ENCODE measurements at regions not wholly inside any gene's neighbourhood (a gene's known extent, or its start where the extent isn't known, plus 50 kb on each side); places are given as distances from the start of the nearest gene placed in this dataset.

GRCh38 chr1:8213676-8214075 is 104.2 kb upstream of the SLC45A1 start:
- Histone ChIP-seq H3K36me3 (ENCODE audit: insufficient read depth, low read length) (no peaks in the 10 kb centered on the region), H3F3A (ENCODE audit: insufficient read depth, low read length) (no peaks in the 10 kb centered on the region), H3K9me3 (ENCODE audit: low read length) (no peaks in the 10 kb centered on the region), H3K4me3 (ENCODE audit: low read depth, low read length, poor library complexity, severe bottlenecking) (no peak overlapping the region), H3K27ac (ENCODE audit: low read depth, low read length, poor library complexity, severe bottlenecking) (no peak overlapping the region), H3K4me1 (ENCODE audit: insufficient read depth, low read length, severe bottlenecking) (no peaks in the 10 kb centered on the region), H4K20me1 (ENCODE audit: insufficient read depth, low read length) (no peaks in the 10 kb centered on the region), H3K4me2 (ENCODE audit: low read length) (no peak overlapping the region), H3K9me2 (ENCODE audit: low read depth, low read length) (no peaks in the 10 kb centered on the region), H2AFZ (ENCODE audit: low read length) (no peak overlapping the region), H3K9ac (ENCODE audit: low read length) (no peak overlapping the region), H3K27me3 (ENCODE audit: insufficient read depth, low read length) (no peaks in the 10 kb centered on the region; the same call in 1 of the 2 replicates), H3K79me2 (ENCODE audit: insufficient read depth, low read length) (no peaks in the 10 kb centered on the region)
- no peak for TF ChIP-seq EZH2 (IDR thresholded peaks at IDR 0.05; ENCODE audit: borderline replicate concordance, low read length)
- TF ChIP-seq, protein P1, sequence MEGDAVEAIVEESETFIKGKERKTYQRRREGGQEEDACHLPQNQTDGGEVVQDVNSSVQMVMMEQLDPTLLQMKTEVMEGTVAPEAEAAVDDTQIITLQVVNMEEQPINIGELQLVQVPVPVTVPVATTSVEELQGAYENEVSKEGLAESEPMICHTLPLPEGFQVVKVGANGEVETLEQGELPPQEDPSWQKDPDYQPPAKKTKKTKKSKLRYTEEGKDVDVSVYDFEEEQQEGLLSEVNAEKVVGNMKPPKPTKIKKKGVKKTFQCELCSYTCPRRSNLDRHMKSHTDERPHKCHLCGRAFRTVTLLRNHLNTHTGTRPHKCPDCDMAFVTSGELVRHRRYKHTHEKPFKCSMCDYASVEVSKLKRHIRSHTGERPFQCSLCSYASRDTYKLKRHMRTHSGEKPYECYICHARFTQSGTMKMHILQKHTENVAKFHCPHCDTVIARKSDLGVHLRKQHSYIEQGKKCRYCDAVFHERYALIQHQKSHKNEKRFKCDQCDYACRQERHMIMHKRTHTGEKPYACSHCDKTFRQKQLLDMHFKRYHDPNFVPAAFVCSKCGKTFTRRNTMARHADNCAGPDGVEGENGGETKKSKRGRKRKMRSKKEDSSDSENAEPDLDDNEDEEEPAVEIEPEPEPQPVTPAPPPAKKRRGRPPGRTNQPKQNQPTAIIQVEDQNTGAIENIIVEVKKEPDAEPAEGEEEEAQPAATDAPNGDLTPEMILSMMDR (IDR thresholded peaks at IDR 0.05; ENCODE audit: low read length), result no peak

DNA sequence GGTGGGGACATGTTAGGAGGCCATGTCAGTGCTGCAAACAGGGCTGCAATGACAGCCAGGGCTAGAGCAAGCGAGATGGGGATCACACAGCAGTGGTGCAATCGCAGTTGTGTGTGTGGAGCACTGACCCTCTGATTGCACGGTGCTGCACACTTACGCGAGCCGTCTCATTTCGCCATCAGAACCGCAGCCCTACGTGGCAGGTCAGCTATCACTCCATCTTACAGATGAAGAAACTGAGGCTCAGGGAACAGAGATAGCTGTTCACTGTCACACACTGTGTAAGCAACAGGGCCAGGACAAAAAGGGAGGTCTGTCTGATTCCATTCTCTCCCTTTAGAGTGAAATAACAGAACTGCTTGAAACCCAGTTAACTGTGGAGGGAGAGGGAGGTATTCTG is 104.8 kb upstream of the SLC45A1 start:
- Histone ChIP-seq H3K4me1 (ENCODE audit: insufficient read depth, low read length, severe bottlenecking) (no peaks in the 10 kb centered on the region), H3K9ac (ENCODE audit: low read length) (no peak overlapping the region), H3K36me3 (ENCODE audit: insufficient read depth, low read length) (no peaks in the 10 kb centered on the region), H3K9me3 (ENCODE audit: low read length) (no peaks in the 10 kb centered on the region), H3K27me3 (ENCODE audit: insufficient read depth, low read length) (no peaks in the 10 kb centered on the region; the same call in 1 of the 2 replicates), H3K79me2 (ENCODE audit: insufficient read depth, low read length) (no peaks in the 10 kb centered on the region), H3K4me2 (ENCODE audit: low read length) (no peak overlapping the region), H2AFZ (ENCODE audit: low read length) (no peak overlapping the region), H4K20me1 (ENCODE audit: insufficient read depth, low read length) (no peaks in the 10 kb centered on the region), H3F3A (ENCODE audit: insufficient read depth, low read length) (no peaks in the 10 kb centered on the region), H3K9me2 (ENCODE audit: low read depth, low read length) (no peaks in the 10 kb centered on the region), H3K27ac (ENCODE audit: low read depth, low read length, poor library complexity, severe bottlenecking) (no peak overlapping the region), H3K4me3 (ENCODE audit: low read depth, low read length, poor library complexity, severe bottlenecking) (no peak overlapping the region)
- no peak for TF ChIP-seq EZH2 (IDR thresholded peaks at IDR 0.05; ENCODE audit: borderline replicate concordance, low read length)
- TF ChIP-seq, protein P1 (IDR thresholded peaks at IDR 0.05; ENCODE audit: low read length), result no peak

DNA sequence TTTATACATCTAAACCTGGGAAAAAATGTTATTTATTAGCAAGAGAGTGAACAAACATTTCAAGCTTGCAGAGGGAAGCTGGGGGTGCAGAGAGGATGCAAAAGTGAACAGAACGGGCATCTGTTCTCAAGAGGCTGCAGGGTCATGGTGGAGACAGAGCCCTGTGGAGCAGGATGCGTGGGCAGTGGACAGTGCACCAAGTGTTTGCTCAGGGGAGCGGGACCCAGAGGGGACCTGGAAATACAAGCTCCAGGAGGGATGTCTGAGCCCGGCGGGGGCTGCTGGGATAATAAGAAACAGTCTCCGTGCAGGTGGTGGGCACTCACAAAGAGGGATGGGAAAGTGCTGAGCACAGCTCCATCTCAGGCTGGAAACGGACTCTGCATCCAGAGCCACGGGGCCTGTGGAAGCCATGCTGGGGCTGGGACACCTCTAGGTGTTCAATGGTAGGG is 105.3 kb upstream of the SLC45A1 start:
- Histone ChIP-seq H3K36me3 (ENCODE audit: insufficient read depth, low read length) (no peaks in the 10 kb centered on the region), H3K27me3 (ENCODE audit: insufficient read depth, low read length) (no peaks in the 10 kb centered on the region; the same call in 1 of the 2 replicates), H3F3A (ENCODE audit: insufficient read depth, low read length) (no peaks in the 10 kb centered on the region), H3K27ac (ENCODE audit: low read depth, low read length, poor library complexity, severe bottlenecking) (no peak overlapping the region), H2AFZ (ENCODE audit: low read length) (no peak overlapping the region), H3K4me3 (ENCODE audit: low read depth, low read length, poor library complexity, severe bottlenecking) (no peak overlapping the region), H3K9me2 (ENCODE audit: low read depth, low read length) (no peaks in the 10 kb centered on the region), H3K9me3 (ENCODE audit: low read length) (no peaks in the 10 kb centered on the region), H3K4me2 (ENCODE audit: low read length) (no peak overlapping the region), H3K9ac (ENCODE audit: low read length) (no peak overlapping the region), H4K20me1 (ENCODE audit: insufficient read depth, low read length) (no peaks in the 10 kb centered on the region), H3K4me1 (ENCODE audit: insufficient read depth, low read length, severe bottlenecking) (no peaks in the 10 kb centered on the region), H3K79me2 (ENCODE audit: insufficient read depth, low read length) (no peaks in the 10 kb centered on the region)
- no peak for TF ChIP-seq EZH2 (IDR thresholded peaks at IDR 0.05; ENCODE audit: borderline replicate concordance, low read length)
- TF ChIP-seq, protein P1 (IDR thresholded peaks at IDR 0.05; ENCODE audit: low read length), result no peak
